Coronary artery (tissue), 2 donors: ENCODE measurements at regions not wholly inside any gene's neighbourhood (a gene's known extent, or its start where the extent isn't known, plus 50 kb on each side); places are given as distances from the start of the nearest gene placed in this dataset.
"Not testable (repeated sequence)": the region's sequence is repeated elsewhere in the genome, so short reads cannot be mapped to it uniquely, and the experiment has no call there.

ENCODE experiments used
- DNase-seq: peaks from one replicate; pipeline ENCODE4 v3.0.0-alpha.2; 2017; ENCODE audit warnings: low spot score
- H3K27ac ChIP-seq, 2 donors: fragments of 200-600 bp; sonication (generic); one replicate each; pipeline ENCODE4 v1.5.1; 2016 to 2019
- H3K4me3 ChIP-seq: fragments of 200-600 bp; sonication (generic); 2 replicates; pipeline ENCODE4 v1.5.1; 2016; ENCODE audit warnings: mild to moderate bottlenecking, moderate library complexity
- TF ChIP-seq, protein P1 (sequence below): fragments of 200-600 bp; sonication (generic); IDR thresholded peaks from one replicate; pipeline ENCODE4 v1.5.1; 2019; ENCODE audit warnings: antibody characterized with exemption

DNA sequence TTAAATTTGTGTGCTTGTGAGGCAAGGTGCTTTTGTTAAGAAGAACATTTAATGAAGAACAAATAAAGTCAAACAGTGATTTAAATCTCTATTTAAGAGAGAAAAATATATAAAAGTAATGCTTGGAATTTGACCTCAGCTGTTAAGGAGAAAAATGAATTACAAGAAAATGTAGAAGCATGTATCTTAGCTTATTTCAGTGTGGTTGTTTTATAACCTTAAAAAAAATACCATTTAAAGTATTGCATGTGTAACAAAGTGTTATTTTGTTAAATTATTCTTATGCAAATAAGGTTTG is 537.0 kb upstream of the SPRY2 start:
- TF ChIP-seq, protein P1, sequence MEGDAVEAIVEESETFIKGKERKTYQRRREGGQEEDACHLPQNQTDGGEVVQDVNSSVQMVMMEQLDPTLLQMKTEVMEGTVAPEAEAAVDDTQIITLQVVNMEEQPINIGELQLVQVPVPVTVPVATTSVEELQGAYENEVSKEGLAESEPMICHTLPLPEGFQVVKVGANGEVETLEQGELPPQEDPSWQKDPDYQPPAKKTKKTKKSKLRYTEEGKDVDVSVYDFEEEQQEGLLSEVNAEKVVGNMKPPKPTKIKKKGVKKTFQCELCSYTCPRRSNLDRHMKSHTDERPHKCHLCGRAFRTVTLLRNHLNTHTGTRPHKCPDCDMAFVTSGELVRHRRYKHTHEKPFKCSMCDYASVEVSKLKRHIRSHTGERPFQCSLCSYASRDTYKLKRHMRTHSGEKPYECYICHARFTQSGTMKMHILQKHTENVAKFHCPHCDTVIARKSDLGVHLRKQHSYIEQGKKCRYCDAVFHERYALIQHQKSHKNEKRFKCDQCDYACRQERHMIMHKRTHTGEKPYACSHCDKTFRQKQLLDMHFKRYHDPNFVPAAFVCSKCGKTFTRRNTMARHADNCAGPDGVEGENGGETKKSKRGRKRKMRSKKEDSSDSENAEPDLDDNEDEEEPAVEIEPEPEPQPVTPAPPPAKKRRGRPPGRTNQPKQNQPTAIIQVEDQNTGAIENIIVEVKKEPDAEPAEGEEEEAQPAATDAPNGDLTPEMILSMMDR = no peak
- no peak for DNase-seq
- H3K4me3 ChIP-seq = no peak overlapping the region
- no peak overlapping the region for H3K27ac ChIP-seq

DNA sequence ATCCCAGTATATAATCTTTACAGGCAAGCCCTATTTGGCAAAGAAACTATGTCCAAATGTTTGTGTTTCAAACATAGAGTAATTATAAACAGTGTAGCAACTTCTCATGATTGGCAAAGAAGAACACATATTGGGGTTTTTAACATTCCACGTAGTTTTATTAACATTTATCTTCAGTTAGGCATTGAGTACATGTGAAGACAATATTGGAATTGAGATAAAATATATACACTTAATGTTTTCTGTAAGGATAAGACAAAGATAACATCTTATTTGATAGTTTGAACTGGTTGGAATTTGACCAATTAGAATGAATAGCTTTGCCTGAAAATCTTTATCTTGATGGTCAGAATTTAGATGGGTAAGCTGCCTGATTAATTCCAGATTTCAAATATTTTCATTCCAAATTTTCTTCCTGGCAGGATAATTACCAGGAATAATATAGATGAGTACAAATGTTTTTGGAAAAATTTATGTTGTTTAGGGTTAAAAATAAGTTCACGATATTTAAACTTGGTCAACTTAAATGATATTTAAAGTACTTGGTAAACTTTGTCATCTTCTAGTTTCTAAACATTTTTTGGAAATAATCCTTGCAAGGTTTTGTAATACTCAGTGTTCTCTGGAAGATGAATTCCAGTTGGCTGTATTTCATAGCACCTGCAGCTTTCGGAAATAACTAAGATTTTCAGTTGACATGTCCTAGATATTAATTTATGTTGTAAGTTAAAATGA is 536.5 kb upstream of the SPRY2 start:
- DNase-seq = no peak
- TF ChIP-seq, protein P1 = no peak

DNA sequence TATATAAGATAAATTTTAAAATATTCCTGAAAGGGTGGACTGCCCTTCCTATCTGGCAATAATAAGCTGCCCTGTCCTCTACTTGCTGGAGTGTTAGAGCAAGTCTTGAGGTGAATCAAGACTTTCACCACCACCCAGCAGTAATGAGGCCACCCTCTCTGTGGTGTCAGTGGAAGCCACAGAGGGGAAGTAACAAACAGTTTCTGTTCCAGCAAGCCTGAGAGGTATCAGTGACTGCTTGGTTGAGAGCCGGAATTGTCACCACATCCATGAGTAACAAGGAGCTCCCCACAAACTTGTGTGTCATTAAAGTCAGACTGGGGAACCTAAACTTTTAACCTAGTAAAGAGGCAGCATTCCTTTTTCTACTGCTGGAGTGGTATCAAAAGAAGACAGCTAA is 532.7 kb upstream of the SPRY2 start:
- no peak overlapping the region for H3K4me3 ChIP-seq
- H3K27ac ChIP-seq = no peak overlapping the region
- TF ChIP-seq, protein P1 = no peak
- DNase-seq = no peak

More for the DNA sequence above, 536.5 kb upstream of the SPRY2 start:
- H3K27ac ChIP-seq = no peak overlapping the region
- no peak overlapping the region for H3K4me3 ChIP-seq

DNA sequence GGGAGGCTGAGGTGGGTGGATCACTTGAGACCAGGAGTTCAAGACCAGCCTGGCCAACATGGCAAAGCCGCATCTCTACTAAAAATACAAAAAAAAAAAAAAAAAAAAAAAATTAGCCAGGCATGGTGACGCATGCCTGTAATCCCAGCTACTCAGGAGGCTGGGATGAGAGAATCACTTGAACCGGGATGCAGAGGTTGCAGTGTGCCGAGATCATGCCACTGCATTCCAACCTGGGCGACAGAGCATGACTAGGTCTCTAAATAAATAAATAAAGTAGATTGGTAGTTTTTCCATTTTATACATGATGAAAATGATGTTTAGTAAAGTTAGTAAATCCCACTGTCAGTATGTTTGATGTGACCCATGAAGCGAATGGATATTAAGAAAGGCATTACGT is 531.0 kb upstream of the SPRY2 start:
- H3K4me3 ChIP-seq, DNase-seq, H3K27ac ChIP-seq: not testable (repeated sequence)

DNA sequence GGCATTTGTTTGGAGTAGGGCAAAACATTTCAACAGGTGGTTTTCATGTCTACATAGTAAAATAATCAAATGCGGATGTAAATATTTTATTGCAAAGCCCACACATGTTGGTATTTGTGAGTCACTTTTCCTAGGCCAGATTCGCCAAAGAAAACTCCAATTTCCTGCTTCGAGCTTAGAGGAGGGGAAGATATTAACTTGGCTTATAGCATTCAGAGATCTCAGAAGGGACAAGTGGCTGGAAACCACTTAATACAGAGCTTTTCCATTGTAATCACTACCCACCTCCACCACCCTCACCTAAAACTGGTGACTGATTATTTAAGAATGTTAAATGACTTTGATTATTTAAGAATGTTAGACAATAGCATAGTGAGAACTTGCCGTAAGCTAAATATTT is 530.6 kb upstream of the SPRY2 start:
- Histone ChIP-seq H3K4me3 (no peak overlapping the region), H3K27ac (no peak overlapping the region)
- TF ChIP-seq, protein P1 = no peak
- no peak for DNase-seq

DNA sequence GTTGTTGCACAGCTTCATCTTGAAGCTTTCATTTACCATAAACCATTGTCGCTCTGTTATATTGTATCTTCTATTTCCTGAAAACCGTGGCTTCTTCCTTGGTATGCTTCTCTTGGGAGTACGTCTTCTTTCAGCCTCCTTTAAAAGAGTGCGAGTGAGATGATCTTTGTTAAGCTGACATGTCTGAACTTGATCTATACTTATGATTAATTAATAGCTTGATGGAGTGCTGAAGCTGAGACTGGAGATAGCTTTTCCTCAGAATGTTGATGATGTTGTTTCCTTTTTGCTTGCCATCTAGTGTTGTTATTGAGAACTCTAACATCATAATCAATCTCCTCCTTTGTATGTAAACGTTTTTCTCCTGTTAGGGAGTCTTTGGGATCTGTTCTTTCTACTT is 529.3 kb upstream of the SPRY2 start:
- no peak for DNase-seq
- no peak overlapping the region for H3K27ac ChIP-seq
- no peak overlapping the region for H3K4me3 ChIP-seq
- TF ChIP-seq, protein P1 = no peak

DNA sequence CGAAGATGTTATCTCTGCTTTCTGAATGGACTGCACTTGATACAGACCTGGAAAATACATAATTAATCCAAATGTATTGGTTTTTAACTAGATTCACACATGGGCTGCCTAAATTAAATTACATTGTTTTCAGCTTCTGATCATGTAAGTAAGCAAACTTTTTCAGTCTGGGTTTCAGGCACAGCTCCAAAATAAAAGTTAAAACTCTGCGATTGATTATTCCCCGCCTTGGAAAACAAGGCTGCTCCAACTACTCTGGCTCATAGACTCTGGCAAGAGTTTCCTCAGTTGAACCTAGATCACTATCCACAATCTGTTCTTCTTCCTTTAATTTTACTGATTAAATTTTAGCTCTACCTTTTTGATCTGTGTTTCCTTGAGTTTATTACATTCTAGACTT is 526.0 kb upstream of the SPRY2 start:
- DNase-seq = no peak
- TF ChIP-seq, protein P1 = no peak

More for the DNA sequence above, 526.0 kb upstream of the SPRY2 start:
- Histone ChIP-seq H3K27ac (no peak overlapping the region), H3K4me3 (no peak overlapping the region)
